Endothelial cell of umbilical vein (primary cell): ENCODE measurements at regions not wholly inside any gene's neighbourhood (a gene's known extent, or its start where the extent isn't known, plus 50 kb on each side); places are given as distances from the start of the nearest gene placed in this dataset.
"Not testable (repeated sequence)": the region's sequence is repeated elsewhere in the genome, so short reads cannot be mapped to it uniquely, and the experiment has no call there.

Experiments used
- BruUV-seq: library from RNA; stranded (reverse); fragments of 400-500 nt; replicated peaks from 2 replicates; lab custom pipeline; 2021; lab: Mats Ljungman, UMichigan
- CTCF ChIA-PET: fragments of 300-600, 350-600 bp; sonication (Branson Sonifier 250); formaldehyde crosslinking; loops from one replicate; lab custom pipeline; 2021; ENCODE audit warnings: antibody characterized with exemption, inconsistent platforms; lab: Charles Lee
- POLR2A ChIA-PET: fragments of 300-600, 350-600 bp; sonication (Branson Sonifier 250); formaldehyde crosslinking; loops from one replicate; lab custom pipeline; 2021; ENCODE audit warnings: antibody characterized with exemption, inconsistent platforms; lab: Charles Lee
- DNase-seq: peaks from one replicate; pipeline ENCODE4 v3.0.0-alpha.2; 2011; ENCODE audit warnings: low read depth, low spot score
- FAIRE-seq: peaks from 2 replicates; lab custom pipeline; 2011; peaks lifted over from hg19 to GRCh38; lab: Jason Lieb, UNC
- H2AFZ ChIP-seq: 2 replicates; pipeline ENCODE4 v1.6.0; 2012; ENCODE audit warnings: low read depth, low read length, control low read depth, inconsistent platforms
- H3K27ac ChIP-seq: 2 replicates; pipeline ENCODE4 v1.5.1; 2011; ENCODE audit warnings: low read depth, mild to moderate bottlenecking, control low read depth, low read length, moderate library complexity; ENCODE audit not compliant: insufficient read depth
- H3K27me3 ChIP-seq, 2 experiments: 2 replicates each; pipeline versions ENCODE4 v1.6.0 to v1.6.1; 2011; ENCODE audit warnings: low read length in 2 of 2, mixed read lengths in 1 of 2; ENCODE audit not compliant: control insufficient read depth in 2 of 2, insufficient read depth in 2 of 2
- H3K36me3 ChIP-seq, 2 experiments: 2 replicates in 1 of 2; 3 replicates in 1 of 2; pipeline ENCODE4 v1.5.1; 2011; ENCODE audit warnings: low read length in 2 of 2, mild to moderate bottlenecking in 1 of 2, moderate library complexity in 1 of 2; ENCODE audit not compliant: control insufficient read depth in 2 of 2, insufficient read depth in 2 of 2; ENCODE audit errors: extremely low read depth in 1 of 2
- H3K4me1 ChIP-seq: 3 replicates; pipeline ENCODE4 v1.5.1; 2011; ENCODE audit warnings: mild to moderate bottlenecking, low read length; ENCODE audit not compliant: control insufficient read depth, insufficient read depth; ENCODE audit errors: extremely low read depth
- H3K4me2 ChIP-seq: 2 replicates; pipeline ENCODE4 v1.6.1; 2011; ENCODE audit warnings: low read length, control low read depth, mixed read lengths; ENCODE audit not compliant: insufficient read depth
- H3K4me3 ChIP-seq, 3 experiments: fragments of 200-600 bp in 1 of 3; sonication (generic), shearing (Covaris generic) in 1 of 3; replicated peaks in 1 of 3; 2 replicates each; pipeline ENCODE4 v1.5.1; 2011 to 2016; ENCODE audit warnings: control low read depth in 3 of 3, low read length in 3 of 3, mild to moderate bottlenecking in 2 of 3, inconsistent platforms in 1 of 3, low read depth in 1 of 3, moderate library complexity in 1 of 3; ENCODE audit not compliant: insufficient read depth in 1 of 3
- H3K79me2 ChIP-seq: 2 replicates; pipeline ENCODE4 v1.6.0; 2012; ENCODE audit warnings: low read length, inconsistent platforms; ENCODE audit not compliant: control insufficient read depth, insufficient read depth
- H3K9ac ChIP-seq: replicated peaks from 2 replicates; pipeline ENCODE3; 2011; ENCODE audit warnings: low read length, control low read depth; ENCODE audit not compliant: insufficient read depth; ENCODE audit errors: extremely low read depth
- H3K9me1 ChIP-seq: replicated peaks from 3 replicates; pipeline ENCODE4 v1.6.0; 2011; ENCODE audit warnings: mild to moderate bottlenecking, low read length; ENCODE audit not compliant: control insufficient read depth, insufficient read depth; ENCODE audit errors: extremely low read depth
- H3K9me3 ChIP-seq: replicated peaks from 2 replicates; pipeline ENCODE4 v1.5.1; 2012; ENCODE audit warnings: low read length, inconsistent platforms; ENCODE audit not compliant: control insufficient read depth, insufficient read depth
- H4K20me1 ChIP-seq: replicated peaks from 2 replicates; pipeline ENCODE3; 2011; ENCODE audit warnings: mild to moderate bottlenecking, low read length; ENCODE audit not compliant: control insufficient read depth, insufficient read depth; ENCODE audit errors: extremely low read depth
- JUN ChIP-seq: IDR thresholded peaks from 2 replicates; pipeline ENCODE4 v1.6.1; 2011; ENCODE audit warnings: borderline replicate concordance, low read depth; ENCODE audit not compliant: insufficient read length, insufficient read depth
- MYC ChIP-seq: IDR thresholded peaks from one replicate; pipeline ENCODE4 v1.6.1; 2011; ENCODE audit warnings: mild to moderate bottlenecking, low read depth, low read length
- dilution Hi-C: fragments of 300-500 bp; cut with MboI; formaldehyde crosslinking; loops from one replicate; pipeline ENCODE4 v1.15.0; 2019; ENCODE audit warnings: low sequenced_read_pairs; ENCODE audit not compliant: extremely low pct_ligation_motif_present
- intact Hi-C: fragments of 100-400 bp; cut with micrococcal nuclease; formaldehyde crosslinking; loops from one replicate; pipeline ENCODE4 v1.10.0; 2022

GRCh38 chr7:138249975-138250374, 173.7 kb downstream of the AKR1D1 start:
- no peaks in the 10 kb centered on the region for H3K36me3 ChIP-seq
- ChIA-PET CTCF (no interaction called here), POLR2A (no interaction called here)
- no peak for TF ChIP-seq JUN
- no peak for TF ChIP-seq MYC
- no TSS peak for BruUV-seq
- no peaks in the 10 kb centered on the region for H3K79me2 ChIP-seq
- no peak for DNase-seq
- no peak overlapping the region for H2AFZ ChIP-seq
- H3K27ac ChIP-seq: no peak overlapping the region
- no peak for FAIRE-seq
- no peaks in the 10 kb centered on the region for H3K9me1 ChIP-seq
- dilution Hi-C loops (no loop called here), intact Hi-C loops (no loop called here)
- H3K9me3 ChIP-seq: no peaks in the 10 kb centered on the region
- H3K4me2 ChIP-seq: no peak overlapping the region
- H3K4me1 ChIP-seq: no peaks in the 10 kb centered on the region
- H3K9ac ChIP-seq: no peak overlapping the region
- H4K20me1 ChIP-seq: no peaks in the 10 kb centered on the region
- H3K27me3 ChIP-seq: no peaks in the 10 kb centered on the region
- H3K4me3 ChIP-seq: no peak overlapping the region

DNA sequence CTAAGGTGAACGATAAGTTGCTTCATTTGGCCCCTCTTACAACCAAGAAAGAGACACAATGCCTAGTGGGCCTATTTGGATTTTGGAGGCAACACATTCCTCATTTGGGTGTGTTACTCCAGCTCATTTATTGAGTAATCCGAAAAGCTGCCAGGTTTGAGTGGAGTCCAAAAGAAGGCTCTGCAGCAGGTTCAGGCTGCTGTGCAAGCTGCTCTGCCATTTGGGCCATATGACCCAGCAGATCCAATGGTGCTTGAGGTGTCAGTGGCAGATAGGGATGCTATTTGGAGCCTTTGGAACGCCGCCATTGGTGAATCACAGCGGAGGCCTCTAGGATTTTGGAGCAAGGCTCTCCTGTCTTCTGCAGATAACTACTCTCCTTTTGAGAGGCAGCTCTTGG, 176.4 kb downstream of the AKR1D1 start:
- H3K36me3 ChIP-seq, H3K4me2 ChIP-seq, dilution Hi-C loops, H4K20me1 ChIP-seq, H3K9ac ChIP-seq, H3K9me1 ChIP-seq, intact Hi-C loops, DNase-seq, H3K27me3 ChIP-seq, H3K79me2 ChIP-seq, H2AFZ ChIP-seq, BruUV-seq, CTCF ChIA-PET, H3K4me3 ChIP-seq, H3K27ac ChIP-seq, POLR2A ChIA-PET, H3K9me3 ChIP-seq, H3K4me1 ChIP-seq, FAIRE-seq: not testable (repeated sequence)
